Stimulated activated CD8-positive, alpha-beta memory T cell treated with anti-CD3 and anti-CD28 coated beads, Interleukin-7, amount 100 ng/mL, for 48 hours (primary cell): ENCODE measurements at regions not wholly inside any gene's neighbourhood (a gene's known extent, or its start where the extent isn't known, plus 50 kb on each side); places are given as distances from the start of the nearest gene placed in this dataset.
"Not testable (repeated sequence)": the region's sequence is repeated elsewhere in the genome, so short reads cannot be mapped to it uniquely, and the experiment has no call there.

Experiments
- DNase-seq, 2 donors: peaks; one replicate each; pipeline ENCODE4 v3.0.0-alpha.2; 2020; ENCODE audit warnings: low read depth in 1 of 2; ENCODE audit errors: extremely low read depth in 1 of 2

DNA sequence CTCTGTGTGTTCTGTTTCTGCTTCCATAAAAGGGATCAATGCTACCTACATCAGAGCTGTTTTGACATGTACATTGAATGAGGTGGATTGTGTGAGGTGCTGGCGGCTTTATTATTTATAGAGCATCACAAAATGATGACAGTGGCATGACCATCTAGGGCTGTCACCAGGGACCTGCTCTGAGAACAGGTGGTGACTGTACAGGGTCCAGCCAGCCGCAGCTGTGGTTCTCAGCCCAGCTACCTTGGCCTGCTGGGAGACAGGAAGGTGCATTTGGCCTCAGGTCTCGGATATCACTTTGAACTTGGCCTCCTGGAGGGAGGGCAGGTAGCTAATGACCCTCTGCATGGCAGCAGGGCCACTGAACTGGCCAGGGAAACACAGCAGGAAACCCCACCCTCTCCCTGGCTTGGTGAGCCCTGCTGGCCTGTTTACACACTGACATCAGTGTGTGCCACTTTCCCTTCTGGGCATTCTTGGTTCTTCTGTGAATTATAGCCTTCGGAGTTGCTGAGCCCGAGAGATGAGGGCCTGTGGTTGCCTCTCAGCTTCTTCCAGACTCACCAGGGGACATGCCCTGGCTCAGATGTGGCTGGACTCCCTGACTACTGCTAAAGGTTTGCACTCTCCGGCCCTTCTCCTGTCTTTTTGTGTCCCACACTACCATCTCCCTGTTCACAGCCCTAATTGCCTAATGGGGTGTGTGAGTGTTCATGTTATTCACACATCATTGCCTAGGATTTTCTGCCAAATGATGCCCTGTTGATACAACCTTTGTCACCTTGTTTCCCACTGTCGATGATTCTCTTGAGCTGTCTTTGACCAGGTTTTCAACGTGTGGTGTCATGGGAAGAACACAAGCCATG lies 109.2 kb upstream of the RAB12 start:
- no peak for DNase-seq

DNA sequence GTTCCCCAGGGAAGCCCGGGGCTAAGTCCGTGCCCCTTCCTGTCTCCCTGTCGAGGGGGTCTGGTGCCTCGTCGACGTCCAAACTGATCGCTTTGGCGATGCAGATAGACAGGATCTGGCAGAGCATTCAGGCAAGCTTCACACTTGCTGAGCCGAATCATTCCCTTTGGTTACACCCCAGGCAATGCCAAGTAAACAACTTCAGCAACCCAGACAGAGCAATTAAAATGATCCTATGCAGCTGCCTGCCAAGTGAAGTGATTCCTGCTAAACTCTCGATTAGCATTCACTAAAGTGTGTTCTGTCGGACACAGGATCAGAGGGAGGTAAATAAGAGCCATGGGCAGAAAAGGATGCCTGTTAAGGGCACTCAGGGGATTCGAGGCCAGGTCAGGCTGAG lies 108.2 kb upstream of the RAB12 start:
- DNase-seq, result no peak

DNA sequence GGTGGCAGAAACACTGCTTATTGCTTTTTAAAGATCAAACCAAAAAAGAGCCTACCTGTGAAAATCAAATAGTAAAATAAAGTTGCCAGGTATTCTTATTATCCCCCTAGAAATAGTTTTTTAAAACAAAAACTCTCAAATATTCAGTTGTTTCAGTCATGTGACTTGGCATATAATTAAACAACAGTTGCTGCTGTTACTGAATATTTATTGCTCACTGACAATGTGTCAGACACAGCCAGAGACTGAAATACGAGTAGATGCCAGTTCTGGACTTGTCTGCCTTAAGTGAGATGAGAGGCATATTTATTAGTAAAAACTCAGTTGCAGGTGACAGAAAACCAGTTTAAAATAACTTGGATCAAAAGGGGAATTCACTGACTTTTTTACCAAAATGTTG lies 106.0 kb upstream of the RAB12 start:
- no peak for DNase-seq

DNA sequence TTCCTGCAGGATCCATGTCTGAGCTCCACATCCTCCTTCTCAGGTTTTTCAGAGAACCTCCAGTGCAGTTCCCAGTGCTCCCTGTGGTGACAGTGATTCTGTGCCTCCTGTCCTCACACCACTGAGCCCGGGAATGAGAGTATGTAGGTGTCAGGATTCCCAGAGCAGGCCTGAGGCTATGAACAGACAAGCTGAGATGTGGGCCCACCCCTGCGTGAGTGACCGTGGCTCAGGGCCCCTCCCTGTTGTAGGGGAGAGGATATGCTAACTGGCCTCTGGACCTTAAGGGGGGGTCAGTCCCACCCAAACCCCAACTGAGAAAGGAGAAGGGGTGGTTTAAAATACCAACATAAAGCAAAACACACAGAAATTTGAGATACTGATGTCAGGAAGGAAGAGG lies 104.8 kb upstream of the RAB12 start:
- no peak for DNase-seq

DNA sequence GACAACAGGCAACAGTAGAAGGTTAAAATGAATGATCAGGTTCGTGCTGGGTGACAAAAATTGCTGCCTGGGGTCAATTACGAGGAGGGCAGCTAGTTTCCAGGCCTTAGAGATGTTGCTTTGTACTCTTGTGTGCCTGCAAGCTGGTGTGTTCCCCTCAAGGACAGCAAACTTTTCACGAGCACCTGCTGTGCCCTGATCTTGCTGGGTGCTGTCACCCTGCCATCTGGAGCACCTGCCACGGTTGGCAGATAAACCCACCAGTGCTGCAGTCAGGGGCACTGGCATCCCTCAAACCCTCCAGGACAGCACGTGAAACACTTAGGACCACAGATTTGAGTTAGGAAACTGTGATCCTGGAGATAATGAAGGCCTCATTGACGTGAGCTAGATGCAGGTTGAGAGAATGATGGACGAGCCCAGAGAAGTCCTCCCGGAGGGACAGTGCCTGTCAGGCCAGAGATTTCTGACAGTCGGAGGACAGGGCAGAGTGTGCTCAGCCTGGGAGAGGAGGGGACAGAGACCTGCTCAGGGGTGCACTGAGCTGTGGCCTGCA lies 104.3 kb upstream of the RAB12 start:
- DNase-seq, result no peak

DNA sequence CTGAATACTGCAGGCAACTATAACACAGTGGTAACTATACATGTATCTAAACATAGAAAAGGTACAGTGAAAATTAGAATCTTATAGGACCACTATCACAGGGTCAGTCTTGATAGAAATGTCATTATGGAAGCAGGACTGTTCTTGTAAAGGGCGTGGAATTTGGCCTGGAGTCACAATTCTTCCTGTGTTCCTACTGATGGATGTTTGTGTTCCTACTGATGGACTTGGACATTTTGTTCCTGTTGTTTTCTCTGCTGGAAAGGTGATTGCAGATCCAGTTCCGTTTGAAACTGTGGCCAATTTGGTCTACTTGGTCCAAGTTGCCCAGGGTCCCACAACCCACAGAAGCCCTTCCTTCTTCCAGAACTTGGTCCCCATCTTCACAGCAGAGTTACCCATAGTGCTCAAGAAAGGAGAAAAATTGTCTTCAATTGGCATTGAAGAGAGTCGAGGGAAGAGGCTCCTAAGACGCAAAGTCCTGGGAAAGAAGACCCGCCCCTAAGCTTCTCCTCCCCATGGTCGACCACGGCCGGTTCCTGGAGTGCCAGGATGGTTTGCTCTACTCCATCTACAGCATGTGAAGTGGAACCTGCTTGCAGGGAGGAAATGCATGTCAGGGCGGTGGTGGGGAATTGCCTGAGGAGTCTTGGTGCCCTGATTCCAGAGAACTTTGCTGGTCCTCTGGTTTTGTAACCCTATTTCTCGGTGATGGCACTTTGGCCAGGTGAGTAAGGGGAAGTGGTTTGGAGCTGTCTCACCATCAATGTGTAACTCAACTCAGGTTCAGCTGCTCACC lies 102.8 kb upstream of the RAB12 start:
- no peak for DNase-seq

DNA sequence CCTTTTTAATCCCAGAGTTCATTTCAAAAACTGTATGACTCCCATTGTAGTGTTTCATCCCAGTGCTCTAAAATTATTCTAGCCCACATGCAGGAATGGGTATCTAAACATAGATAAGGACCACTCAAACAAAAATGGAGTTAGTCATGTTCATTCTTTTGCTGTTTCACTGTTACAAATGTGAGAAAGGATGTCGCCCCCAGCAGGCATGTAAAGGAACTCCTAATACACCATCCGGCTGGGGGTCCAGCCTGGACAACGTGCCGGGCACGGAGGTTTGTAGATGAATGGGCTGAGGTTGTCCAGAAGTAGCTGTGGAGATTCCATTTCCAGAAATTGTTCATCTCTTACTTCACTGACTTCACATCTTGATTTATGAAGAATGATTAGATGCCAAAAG lies 101.9 kb upstream of the RAB12 start:
- no peak for DNase-seq

DNA sequence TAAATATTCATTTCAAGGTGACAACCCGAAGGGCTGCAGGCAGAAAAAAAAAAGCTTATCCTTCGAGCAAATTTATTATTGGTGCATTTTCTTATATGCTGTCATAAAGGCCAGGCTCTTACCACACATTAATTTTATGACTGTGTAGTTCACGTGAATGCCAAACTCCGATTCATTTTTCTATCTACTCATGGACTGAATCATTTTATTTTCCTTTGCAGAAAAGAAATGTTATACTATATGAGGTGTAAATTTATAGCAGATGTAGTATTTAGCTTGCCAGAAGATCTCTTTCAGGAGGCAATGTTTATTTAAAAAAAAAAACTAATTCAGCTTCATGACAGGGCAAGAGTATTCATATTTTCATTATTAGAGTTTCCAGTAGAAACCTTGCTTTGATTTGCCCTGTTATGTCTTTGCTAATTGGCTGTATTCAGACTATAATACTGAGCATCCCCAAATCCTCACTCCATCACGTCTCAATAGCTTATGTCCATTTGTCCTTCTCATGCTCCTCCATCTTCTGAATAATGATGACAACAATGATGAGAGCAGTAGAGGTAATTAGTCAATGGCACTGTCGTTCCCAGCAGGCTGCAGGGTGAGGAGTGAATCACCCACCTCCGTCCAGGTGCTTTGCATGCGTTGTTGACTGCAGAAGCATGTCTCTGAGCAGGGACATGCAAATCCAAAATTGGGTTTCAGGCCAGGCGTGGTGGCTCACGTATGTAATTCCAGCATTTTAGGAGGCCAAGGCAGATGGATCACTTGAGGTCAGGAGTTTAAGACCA lies 101.1 kb upstream of the RAB12 start:
- DNase-seq, result no peak

DNA sequence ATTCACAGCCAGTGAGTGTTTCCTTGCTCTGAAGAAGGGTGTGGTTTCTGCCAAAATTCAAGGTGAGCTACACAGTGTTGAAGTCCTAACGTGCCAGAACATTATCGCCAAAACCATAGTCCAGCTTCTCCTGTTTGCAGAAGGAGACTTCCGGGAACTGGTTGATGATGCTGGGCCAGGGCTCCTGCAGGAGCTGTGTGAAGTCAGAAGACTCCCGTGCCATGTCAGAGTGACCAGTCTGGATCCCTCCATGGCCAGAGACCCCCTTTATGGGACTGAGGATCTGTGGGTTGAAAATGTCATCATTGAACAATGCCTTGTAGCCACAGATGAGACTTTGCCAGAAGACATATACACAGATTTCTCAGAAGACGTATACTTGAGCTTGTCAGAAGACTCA lies 96.0 kb upstream of the RAB12 start:
- DNase-seq, result no peak

DNA sequence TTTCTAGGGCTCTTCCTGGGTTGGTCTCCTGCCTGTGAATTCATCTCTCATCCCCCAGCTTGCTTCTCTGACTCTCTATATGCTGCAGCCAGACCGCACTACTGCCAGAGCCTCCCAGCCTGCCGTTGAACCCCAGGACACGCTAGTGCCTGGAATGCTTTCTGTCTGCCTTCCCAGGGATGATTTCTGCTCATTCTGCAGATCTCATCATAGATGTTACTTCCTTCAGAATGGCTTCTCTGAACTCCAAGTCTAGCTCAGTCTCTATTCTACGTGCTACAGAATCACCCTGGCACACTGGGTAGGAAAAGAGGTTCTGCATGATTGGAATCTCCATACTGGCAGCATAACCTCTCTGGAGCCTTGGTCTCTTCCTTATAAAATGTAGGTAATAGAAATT lies 94.8 kb upstream of the RAB12 start:
- DNase-seq, result no peak

DNA sequence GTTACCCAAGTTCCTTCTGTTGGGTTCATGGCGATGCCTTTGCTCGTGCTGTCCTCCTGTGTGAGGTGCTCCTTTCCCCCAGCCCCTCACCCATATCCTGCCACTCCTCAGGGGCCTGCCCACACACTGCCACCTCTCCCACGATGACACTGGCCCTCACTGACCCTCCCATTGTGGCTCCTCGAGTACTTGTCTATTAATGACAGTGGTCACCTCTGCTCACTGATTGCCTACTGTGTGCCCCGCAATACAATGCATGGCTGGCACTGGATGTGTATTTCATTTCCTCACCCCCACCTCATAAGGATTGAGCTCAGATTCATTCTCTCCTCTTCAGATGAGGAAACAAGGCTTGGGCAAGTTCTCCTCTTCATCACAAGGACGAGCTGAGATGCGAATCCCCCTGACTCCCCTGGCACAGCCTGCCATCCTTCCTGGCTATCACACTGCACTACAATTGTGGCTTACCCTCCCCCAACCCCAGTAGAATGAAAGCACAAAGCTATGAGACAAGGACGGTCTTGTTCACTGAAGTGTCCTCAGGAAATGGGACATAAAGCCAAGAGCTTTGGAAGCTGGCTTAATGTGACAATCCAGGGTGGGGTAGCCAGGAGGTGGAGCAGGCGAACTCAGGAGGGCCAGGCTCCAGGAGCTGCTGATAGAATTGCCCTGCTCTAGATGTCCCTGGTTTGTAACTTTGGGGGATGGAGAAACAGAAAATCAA lies 93.9 kb upstream of the RAB12 start:
- no peak for DNase-seq

DNA sequence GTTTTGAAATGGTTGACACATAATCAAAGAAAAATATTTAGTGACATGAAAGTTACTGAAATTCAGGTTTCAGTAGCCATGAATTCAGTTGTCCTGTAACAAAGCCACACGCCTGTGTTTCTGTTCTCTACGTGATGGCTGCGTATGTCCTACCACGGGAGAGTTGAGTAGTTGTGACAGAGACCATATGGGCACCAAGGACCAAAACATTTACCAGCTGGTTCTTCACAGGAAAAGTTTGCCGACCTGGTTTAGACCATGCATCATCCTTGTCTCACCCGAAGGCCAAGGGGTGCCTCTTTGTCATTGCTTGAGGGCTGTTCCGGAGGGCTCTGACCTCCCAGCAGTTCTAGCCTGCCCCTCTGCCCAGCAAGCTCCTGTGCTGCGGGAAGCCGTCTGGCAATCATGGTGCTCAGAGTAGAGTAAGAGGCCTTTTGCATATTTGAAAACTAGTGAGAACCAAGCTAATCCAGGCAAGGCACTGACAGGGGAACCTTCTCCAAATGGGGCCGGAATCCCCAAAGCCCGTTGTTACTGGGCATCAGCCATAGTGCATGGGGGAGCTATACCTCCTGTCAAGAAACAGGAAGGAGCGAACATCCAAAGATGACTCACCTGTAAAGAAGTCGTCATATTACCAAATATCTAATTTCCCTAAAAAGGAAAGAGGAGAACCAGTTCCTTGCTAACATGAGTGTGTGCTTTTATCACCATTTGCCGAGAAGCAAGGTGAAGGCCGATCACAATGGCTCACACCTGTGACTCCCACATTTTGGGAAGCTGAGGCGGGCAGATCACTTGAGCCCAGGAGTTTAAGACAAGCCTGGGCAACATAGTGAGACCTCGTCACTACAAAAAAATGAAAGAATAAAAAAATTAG lies 92.6 kb upstream of the RAB12 start:
- DNase-seq, result no peak

DNA sequence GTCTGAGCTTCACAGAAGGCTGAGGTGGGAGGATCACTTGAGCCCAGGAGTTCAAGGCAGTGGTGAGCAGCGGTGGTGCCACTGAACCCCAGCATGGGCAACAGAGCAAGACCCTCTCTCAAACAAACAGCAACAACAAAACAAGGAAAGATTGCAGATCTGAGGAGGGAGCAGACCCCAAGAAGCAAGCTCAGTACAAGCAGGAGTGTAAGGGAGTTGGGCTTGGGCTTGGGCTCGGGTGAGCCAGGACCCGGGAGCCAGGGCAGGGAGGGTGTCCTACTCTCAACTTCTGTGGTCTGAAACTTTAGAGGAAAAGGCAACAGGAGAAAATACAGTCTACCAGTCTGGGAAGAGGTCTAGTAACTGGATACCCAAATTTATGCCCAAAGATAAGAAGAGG lies 92.0 kb upstream of the RAB12 start:
- DNase-seq, result no peak

DNA sequence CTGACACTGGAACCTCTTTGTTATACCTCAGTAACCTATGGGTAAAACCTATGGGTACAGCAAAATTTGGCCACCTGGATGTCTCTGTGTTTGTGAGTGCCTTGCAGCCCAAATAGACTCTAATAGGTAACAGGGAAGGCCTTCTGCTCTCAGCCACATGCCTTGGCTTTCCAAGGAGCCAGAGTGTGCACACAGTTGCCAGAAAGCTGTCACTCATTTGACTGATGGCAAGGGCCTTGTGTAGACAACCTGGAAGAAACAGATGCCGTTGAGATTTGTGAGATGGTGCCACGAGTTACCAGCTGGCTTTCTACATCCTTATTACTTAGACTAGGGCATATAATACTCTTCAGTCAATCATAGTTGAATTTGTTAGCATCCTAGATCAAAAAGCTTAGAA lies 90.1 kb upstream of the RAB12 start:
- no peak for DNase-seq

DNA sequence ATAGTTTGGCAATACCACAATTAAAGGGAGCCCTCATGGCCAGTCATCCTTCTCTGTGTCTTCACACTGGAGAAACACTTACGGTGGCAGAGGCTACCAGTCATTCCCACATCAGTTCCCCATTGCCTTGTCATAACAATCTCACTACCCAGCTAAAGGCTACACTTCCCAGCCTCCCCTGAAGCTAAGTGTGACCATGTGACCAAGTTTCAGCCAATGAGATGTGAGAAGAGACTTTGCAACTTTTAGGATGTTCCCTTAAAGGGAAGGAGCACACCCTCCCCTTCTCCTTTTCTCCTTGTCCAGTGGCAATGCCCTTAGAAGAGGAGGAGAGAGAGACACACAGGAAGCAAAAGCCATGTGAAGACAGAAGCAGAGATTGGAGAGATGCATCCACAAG lies 89.0 kb upstream of the RAB12 start:
- no peak for DNase-seq

DNA sequence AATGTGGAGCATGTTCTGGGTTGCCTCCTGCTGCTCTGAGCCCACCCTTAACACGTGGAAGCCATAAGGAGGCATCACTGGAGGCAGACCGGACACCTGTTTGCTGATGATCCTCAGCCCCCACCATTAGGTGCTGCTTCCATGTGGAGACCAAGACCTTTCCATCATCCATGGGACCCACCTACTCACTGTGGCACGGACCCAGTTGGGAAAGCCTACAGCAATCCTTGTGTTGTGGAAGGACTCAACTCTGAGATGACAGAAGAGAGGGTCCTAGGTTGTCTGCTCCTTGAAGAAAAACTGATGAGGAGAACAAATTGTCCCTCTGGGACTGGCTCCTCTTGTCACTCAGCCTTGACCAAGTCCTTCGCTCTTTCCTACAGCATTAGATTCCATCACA lies 86.5 kb upstream of the RAB12 start:
- no peak for DNase-seq

DNA sequence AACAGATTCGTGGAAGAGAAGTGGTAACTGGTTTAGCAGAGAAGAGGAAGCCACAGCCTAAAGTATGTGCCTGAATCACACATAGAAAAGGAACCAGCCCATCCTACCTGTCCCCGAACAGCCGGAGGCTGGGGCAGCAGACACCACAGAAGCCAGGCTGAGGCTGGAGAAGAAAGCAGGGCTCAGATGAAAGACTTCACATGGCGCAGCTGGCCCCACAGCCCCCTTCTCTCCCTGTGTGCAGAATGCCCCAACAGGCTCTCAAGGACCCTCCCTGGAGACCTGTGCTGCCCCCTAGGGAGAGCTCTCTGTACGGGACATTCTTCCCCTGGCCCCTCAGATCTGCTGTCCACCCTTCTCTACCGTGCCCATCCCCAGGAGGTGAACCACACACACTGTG lies 83.5 kb upstream of the RAB12 start:
- no peak for DNase-seq

DNA sequence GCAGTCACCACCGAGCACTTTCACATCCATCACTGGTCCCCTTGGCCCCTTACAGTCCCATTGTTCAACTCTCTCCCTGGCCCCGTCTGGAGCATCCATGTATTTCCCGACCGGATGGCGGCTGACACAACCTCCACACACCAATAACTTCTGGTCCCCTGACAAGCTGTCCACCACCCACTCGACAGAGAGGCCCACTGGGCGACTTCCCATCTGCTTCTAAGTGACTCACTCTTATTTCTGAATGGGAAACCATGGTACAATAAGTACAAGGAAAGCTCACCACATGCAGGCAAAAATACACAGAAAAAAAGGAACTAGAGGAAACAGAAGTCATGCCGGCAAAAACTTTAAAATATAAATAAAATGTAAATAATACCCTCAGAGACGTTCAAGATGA lies 82.9 kb upstream of the RAB12 start:
- no peak for DNase-seq

DNA sequence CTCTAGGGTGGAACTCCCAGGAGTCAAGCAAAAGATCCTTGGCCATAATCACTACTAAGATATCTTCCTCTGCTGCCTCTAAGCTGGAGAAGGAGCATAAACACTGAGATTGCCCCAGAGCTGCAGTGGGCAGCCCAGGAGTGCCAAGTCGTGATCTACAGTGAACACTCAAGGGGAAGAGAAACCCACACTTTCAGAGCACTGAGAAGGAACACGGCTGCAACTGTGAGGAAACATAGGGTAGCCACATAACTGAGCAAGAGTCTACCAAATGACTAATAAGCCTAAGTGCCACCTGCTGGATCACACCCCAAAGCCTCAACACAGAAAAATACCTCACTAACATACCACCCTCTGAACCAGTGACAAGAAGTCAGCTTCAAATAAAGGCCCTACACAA lies 79.6 kb upstream of the RAB12 start:
- no peak for DNase-seq

DNA sequence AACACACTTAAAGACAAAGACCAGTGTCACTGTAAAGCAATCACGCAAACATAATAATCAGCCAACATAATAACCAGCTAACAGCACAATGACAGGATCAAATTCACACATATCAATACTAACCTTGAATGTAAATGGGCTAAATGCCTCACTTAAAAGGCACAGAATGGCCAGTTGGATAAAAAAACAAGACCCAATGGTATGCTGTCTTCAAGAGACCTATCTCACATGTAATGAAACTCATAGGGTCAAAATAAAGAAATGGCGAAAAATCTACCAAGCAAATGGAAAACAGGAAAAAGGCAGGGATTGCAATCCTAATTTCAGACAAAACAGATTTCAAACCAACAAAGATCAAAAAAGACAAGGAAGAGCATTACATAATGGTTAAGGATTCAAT lies 78.2 kb upstream of the RAB12 start:
- not testable (repeated sequence) for DNase-seq
